GM21576 (cell line): ENCODE measurements at regions not wholly inside any gene's neighbourhood (a gene's known extent, or its start where the extent isn't known, plus 50 kb on each side); places are given as distances from the start of the nearest gene placed in this dataset.

Experiments
- ATAC-seq: cut with Tn5 transposase; IDR thresholded peaks from one replicate; pipeline ENCODE4 v1.9.1; 2021; ENCODE audit warnings: mild to moderate bottlenecking, moderate library complexity; ENCODE audit not compliant: unreplicated experiment

- no peak for ATAC-seq
Measured at GRCh38 chr6:134381959-134382358, 64.0 kb upstream of the SGK1 start.

DNA sequence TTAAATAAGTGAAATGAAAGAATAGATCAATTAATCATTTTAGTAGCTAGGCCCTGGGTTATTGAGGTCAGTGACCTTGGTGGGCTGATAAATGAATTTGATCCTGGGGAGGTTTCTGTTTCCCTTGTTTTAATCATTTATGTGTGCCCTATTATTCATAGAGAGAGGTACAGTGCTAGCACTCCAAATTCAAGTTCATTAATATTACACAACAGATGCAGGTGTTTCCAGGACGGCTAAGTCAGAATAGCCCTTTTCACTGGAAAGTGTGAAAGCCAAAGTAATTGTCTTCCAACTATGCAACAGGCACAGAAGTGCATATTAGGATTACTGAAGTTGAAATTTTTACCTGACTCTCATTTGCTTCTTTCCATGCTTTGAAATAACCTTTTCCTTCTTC is 61.7 kb upstream of the SGK1 start:
- ATAC-seq: no peak

DNA sequence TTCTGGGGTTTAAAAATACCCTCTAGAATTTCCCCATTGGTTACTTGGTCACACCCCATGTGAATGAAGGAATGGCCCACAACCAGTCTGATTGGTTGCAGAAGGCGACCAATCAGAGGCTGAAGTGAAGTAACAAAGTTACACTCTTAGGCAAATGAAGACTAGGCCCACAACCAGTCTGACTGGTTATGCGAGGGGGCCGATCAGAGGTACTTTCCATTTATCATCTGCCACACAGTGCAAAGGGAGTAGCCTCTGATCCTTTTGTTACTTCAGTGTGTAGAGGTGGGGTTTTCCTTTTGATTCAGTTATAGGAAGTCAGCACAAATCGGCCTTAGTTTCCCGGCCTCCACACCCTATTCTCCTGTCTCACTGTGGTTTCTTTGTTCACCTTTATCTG is 61.2 kb upstream of the SGK1 start:
- peak; percentile 85 for ATAC-seq

DNA sequence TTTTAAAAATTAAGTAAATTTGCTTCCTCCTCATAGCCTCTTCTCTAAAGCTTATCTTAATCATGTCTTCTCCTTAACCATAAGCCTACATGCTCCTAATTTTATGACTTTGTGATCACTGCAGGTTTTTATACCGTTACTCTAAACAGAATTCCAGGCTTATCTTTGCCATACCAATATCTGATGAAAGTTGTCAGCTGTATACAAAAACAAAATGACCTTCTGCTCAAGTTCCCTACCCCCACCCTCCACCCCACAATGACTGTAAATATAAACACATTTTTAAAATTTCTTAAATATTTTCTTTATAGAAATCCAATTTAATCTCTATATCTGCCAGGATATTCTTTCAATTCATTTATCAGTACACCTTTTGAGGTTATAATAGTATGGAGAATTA is 60.5 kb upstream of the SGK1 start:
- no peak for ATAC-seq

GRCh38 chr6:134376785-134377184 is 58.9 kb upstream of the SGK1 start:
- no peak for ATAC-seq

DNA sequence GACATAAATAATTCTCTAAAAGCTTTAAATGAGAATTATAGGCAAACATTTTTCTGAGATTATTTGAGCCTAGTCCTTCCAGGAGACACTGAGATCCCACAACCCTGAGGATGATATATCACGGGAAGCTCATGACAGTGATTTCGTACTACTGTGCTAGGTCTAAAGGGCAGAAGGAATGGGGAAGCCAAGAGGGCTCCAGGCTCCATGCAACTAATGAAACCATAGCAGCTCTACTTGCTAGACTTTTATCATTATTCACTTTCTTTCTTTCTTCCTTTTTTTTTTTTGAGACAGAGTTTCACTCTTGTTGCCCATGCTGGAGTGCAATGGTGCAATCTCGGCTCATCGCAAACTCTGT is 57.3 kb upstream of the SGK1 start:
- ATAC-seq: no peak

DNA sequence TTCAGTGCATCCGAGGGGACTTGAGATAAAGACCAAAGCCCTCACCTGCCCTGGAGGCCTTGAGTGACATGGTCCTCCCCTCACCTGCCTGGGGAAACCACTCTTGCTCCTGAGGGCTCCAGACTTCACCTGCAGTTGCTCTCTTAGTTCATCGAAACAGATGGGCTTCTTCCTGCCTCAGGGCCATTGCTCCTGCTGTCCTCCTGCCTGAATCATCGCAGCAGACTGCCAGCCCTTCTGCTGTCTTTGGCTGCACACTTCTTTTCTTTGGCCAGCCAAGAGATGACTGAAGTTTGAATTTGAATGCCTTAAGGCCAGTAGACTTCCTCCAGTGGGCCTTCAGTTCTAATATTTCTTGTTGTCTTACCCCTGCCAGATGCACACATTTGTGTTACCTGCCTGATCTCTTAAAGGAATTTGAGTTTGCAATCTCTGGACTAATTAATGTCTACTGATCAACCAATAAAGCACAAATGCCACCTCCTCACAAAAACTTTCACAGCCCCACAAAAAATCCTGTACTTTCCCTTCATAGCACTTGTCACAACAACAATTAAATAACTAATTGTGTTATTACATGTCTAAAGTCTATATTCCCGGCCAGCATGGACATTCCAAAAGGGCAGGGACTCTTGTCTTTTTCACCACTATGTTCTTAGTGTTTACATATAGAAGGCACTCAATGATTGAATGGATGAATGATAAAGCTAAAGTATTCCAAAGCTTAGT is 56.7 kb upstream of the SGK1 start:
- ATAC-seq: no peak

DNA sequence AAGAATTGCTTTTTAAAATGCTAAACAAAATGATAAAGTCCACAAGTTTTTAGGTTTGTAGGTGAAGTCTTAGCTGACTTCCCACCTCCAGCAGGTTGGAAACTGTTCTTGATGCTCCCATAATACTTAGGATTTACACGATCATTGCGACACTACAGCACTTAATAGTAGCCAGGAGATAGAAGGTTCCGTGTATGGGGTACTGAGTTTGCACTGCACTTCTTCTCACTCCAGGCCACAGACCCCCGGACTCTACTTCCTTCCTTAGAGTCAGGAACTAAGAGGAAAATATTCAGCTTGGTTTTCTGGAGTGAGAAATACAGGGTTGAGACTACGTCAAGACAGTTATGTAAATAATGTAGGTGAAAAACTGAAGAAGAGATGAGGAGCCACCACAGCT is 56.1 kb upstream of the SGK1 start:
- no peak for ATAC-seq

DNA sequence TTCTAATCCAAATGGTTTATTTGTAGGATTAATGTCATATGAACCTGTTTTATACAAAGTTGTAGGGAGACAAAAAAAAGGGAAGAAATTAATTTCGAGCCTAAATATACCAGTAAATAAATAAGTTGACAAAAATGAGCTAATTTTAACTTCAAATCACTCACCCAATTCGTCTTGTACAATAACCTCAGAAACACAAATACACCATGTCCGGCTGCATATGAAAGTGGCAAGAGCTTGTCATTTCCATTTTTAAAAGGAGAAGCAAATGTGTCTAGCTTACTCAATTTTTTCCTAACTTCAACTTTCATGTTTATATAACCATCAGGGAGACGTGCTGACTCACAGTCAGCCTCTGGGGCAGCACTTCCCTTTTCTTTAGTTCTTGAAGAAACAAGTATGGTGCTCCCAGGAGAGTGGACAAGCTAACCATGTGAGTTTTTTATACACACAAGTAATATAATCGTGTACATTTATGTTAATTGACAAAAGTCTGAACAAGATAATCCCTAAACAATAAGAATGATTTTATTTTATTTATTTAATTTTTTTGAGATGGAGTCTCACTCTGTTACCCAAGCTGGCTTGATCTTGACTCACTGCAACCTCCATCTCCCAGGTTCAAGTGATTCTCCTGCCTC is 55.5 kb upstream of the SGK1 start:
- ATAC-seq: peak; percentile 95

DNA sequence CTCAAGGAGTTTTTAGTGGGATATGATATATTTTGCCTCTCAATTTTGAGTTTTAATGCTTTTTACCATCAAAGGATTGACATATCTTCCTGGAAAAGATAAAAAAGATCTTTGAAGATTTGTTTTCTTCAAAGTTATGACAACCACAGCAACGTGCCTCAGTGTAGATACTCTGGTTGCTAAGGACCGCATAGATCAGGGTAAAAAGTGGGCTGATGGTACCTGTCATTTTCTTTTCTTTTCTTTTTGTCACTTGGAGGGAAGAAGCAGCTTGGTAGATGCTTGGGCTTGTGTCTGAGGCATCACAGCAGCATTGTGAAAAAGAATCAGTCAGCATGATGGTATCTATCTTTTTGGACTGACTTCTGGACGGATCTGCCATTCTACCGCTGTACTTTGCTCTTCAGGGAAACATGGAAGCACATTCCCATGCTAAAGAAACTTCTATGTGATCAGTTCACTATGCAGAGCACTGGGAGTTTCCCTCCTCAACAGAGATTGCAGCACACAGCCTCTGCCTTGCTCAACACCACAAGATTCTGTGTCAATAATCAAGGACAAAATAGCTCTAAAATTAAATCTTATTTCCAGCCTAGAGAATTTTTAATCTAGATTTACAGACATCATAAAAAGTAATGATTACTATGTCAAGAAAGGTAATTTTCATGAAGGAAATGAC is 54.8 kb upstream of the SGK1 start:
- ATAC-seq: peak; percentile 38

DNA sequence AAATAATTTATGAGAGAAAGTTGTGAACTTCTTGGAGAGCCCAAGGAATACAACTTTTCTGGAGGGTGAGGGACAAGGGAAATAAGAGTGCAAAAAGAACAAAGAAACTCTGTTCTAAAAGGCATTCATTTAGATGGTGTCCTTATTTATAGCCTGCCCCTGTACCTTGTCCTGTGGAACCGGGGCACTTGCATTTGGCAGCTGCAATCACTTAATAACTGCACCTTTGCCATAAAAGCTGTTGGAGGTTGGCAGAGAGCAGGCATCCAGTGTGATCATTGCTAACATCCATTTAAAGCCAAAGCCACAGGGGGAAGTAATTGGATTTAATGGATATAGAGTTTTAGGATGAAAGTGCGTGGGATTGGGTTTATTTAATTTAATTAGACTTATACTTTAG is 50.8 kb upstream of the SGK1 start:
- ATAC-seq: no peak
